SU-DHL-6 (cell line): ENCODE measurements at regions not wholly inside any gene's neighbourhood (a gene's known extent, or its start where the extent isn't known, plus 50 kb on each side); places are given as distances from the start of the nearest gene placed in this dataset.
A peak's percentile ranks its signal among the peaks of the same experiment; 100 is the strongest.

Experiments
- H2AFZ ChIP-seq: fragments of 200-600 bp; sonication (generic); 2 replicates; pipeline ENCODE4 v1.6.1; 2014; ENCODE audit warnings: low read depth, mild to moderate bottlenecking, moderate library complexity, mixed read lengths, antibody characterized with exemption, low read length; ENCODE audit not compliant: severe bottlenecking
- H3F3A ChIP-seq: fragments of 200-600 bp; shearing (Covaris generic); 2 replicates; pipeline ENCODE4 v1.6.0; 2016; ENCODE audit warnings: antibody characterized with exemption, mild to moderate bottlenecking; ENCODE audit not compliant: insufficient read depth
- H3K27ac ChIP-seq: fragments of 200-600 bp; sonication (generic); 2 replicates; pipeline ENCODE4 v1.5.1; 2016; ENCODE audit warnings: low read depth, mild to moderate bottlenecking, low read length, moderate library complexity, mixed read lengths
- H3K27me3 ChIP-seq: fragments of 200-600 bp; sonication (generic), shearing (Covaris generic); 2 replicates; pipeline ENCODE4 v1.6.0; 2014; ENCODE audit warnings: mild to moderate bottlenecking, low read length
- H3K36me3 ChIP-seq: fragments of 200-600 bp; sonication (generic); 2 replicates; pipeline ENCODE4 v1.6.1; 2014; ENCODE audit warnings: mild to moderate bottlenecking, low read length, mixed read lengths
- H3K4me2 ChIP-seq: fragments of 300-600, 200-600 bp; shearing (Covaris generic), sonication (generic); 2 replicates; pipeline ENCODE4 v1.6.0; 2014; ENCODE audit warnings: low read length, low read depth, mild to moderate bottlenecking; ENCODE audit not compliant: poor library complexity, severe bottlenecking
- H3K4me3 ChIP-seq: fragments of 200-600 bp; sonication (generic); 2 replicates; pipeline ENCODE4 v1.5.1; 2014; ENCODE audit warnings: antibody characterized with exemption, low read length, mild to moderate bottlenecking, mixed read lengths; ENCODE audit not compliant: insufficient read depth, poor library complexity, severe bottlenecking
- H3K79me2 ChIP-seq: fragments of 200-600 bp; sonication (generic); 2 replicates; pipeline ENCODE4 v1.6.1; 2014; ENCODE audit warnings: mild to moderate bottlenecking, low read length, moderate library complexity; ENCODE audit not compliant: insufficient read depth
- H3K9ac ChIP-seq: fragments of 200-600 bp; sonication (generic); 2 replicates; pipeline ENCODE4 v1.7.0; 2014; ENCODE audit warnings: mild to moderate bottlenecking, low read length
- H3K9me2 ChIP-seq: fragments of 200-600 bp; sonication (generic); replicated peaks from 2 replicates; pipeline ENCODE4 v1.6.1; 2014; ENCODE audit warnings: low read length; ENCODE audit not compliant: insufficient read depth
- H3K9me3 ChIP-seq: fragments of 200-600 bp; sonication (generic); 2 replicates; pipeline ENCODE4 v1.6.1; 2014; ENCODE audit warnings: low read length, mixed read lengths; ENCODE audit not compliant: insufficient read depth
- H4K20me1 ChIP-seq: fragments of 200-600 bp; sonication (generic); 2 replicates; pipeline ENCODE4 v1.6.1; 2014; ENCODE audit warnings: low read depth, mild to moderate bottlenecking, antibody characterized with exemption, low read length, moderate library complexity, mixed read lengths
- EZH2phosphoT487 ChIP-seq: fragments of 200-600 bp; sonication (generic), shearing (Covaris generic); conservative IDR thresholded peaks from 2 replicates; pipeline ENCODE4 v1.6.1; 2018; ENCODE audit warnings: mild to moderate bottlenecking, antibody characterized with exemption, low read length, moderate library complexity, mixed read lengths
- TF ChIP-seq, protein P1 (sequence below): fragments of 200-600 bp; sonication (generic); IDR thresholded peaks from one replicate; pipeline ENCODE4 v1.5.1; 2017; ENCODE audit warnings: antibody characterized with exemption, mild to moderate bottlenecking, low read length, moderate library complexity; ENCODE audit not compliant: insufficient read depth, poor library complexity, severe bottlenecking

DNA sequence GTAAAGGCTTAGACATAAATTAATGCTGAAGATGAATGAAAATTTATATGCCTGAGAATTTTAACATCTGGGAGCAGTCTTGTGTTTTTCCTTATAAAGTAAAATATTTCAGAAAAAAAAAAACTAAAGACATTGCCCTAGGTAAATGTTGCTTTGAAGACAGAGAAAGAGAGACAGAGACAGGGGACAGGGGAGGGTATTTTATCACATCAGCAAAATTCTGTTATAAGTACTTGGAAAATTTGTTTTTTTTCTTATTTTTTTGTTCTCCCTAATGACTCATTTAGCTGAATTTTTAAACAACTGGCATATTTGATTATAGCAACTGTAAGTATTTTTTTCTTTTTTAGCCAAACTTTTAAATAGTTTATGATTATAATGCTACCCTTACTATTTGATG lies 1540.6 kb upstream of the GBE1 start:
- TF ChIP-seq EZH2phosphoT487: no peak
- TF ChIP-seq, protein P1, sequence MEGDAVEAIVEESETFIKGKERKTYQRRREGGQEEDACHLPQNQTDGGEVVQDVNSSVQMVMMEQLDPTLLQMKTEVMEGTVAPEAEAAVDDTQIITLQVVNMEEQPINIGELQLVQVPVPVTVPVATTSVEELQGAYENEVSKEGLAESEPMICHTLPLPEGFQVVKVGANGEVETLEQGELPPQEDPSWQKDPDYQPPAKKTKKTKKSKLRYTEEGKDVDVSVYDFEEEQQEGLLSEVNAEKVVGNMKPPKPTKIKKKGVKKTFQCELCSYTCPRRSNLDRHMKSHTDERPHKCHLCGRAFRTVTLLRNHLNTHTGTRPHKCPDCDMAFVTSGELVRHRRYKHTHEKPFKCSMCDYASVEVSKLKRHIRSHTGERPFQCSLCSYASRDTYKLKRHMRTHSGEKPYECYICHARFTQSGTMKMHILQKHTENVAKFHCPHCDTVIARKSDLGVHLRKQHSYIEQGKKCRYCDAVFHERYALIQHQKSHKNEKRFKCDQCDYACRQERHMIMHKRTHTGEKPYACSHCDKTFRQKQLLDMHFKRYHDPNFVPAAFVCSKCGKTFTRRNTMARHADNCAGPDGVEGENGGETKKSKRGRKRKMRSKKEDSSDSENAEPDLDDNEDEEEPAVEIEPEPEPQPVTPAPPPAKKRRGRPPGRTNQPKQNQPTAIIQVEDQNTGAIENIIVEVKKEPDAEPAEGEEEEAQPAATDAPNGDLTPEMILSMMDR: no peak
- Histone ChIP-seq H4K20me1 (no peaks in the 10 kb centered on the region), H3K79me2 (no peaks in the 10 kb centered on the region), H3K4me3 (no peak overlapping the region), H3K36me3 (no peaks in the 10 kb centered on the region; the same call in 1 of the 2 replicates), H3K9me3 (no peaks in the 10 kb centered on the region), H2AFZ (no peak overlapping the region), H3K9ac (no peak overlapping the region), H3K9me2 (no peaks in the 10 kb centered on the region), H3K27ac (no peak overlapping the region), H3K27me3 (no peaks in the 10 kb centered on the region), H3K4me2 (no peak overlapping the region), H3F3A (no peaks in the 10 kb centered on the region)

DNA sequence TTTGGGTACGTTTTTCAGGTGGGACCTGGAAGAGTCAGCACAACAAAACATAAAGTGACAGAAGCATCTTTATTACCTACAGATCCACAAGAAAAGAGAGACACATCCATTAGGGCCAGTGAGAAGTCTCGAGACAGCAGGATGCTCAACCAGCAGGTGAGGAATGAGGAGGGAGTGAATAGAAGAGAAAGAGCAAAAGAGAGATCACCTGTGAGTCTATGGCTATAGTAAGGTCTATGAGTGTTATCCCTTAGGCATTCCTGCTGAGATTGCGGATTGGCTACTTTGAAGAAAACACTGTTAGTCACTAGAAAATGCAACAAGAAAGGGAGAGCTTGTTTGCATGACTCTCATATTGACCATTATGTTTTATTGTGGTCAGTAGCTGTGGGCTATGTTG lies 1556.2 kb upstream of the GBE1 start:
- Histone ChIP-seq H3K27ac (no peak overlapping the region), H3K79me2 (no peaks in the 10 kb centered on the region)

GRCh38 chr3:83320726-83321125 lies 1559.3 kb upstream of the GBE1 start:
- no peak overlapping the region for H2AFZ ChIP-seq
- no peaks in the 10 kb centered on the region for H3K9me2 ChIP-seq
- no peaks in the 10 kb centered on the region for H3K79me2 ChIP-seq
- no peak for TF ChIP-seq EZH2phosphoT487
- no peak overlapping the region for H3K4me3 ChIP-seq
- no peaks in the 10 kb centered on the region for H3K36me3 ChIP-seq
- H3K9me3 ChIP-seq: no peaks in the 10 kb centered on the region
- no peak overlapping the region for H3K4me2 ChIP-seq
- H4K20me1 ChIP-seq: no peaks in the 10 kb centered on the region
- no peaks in the 10 kb centered on the region for H3F3A ChIP-seq
- no peaks in the 10 kb centered on the region for H3K27me3 ChIP-seq
- no peak overlapping the region for H3K27ac ChIP-seq
- no peak overlapping the region for H3K9ac ChIP-seq

More for the DNA sequence above, 1556.2 kb upstream of the GBE1 start:
- Histone ChIP-seq H3K9ac (no peak overlapping the region), H3K4me3 (no peak overlapping the region), H3K36me3 (no peaks in the 10 kb centered on the region), H3K27me3 (no peaks in the 10 kb centered on the region), H3K9me2 (no peaks in the 10 kb centered on the region), H2AFZ (peak overlapping the region; percentile 40), H3K4me2 (no peak overlapping the region), H4K20me1 (no peaks in the 10 kb centered on the region), H3F3A (no peaks in the 10 kb centered on the region), H3K9me3 (0 out of 2 replicates have a peak, but pooled peaks cover 3% of the 10 kb centered on the region)
- TF ChIP-seq, protein P1: no peak
- no peak for TF ChIP-seq EZH2phosphoT487

GRCh38 chr3:83321457-83321856 lies 1560.0 kb upstream of the GBE1 start:
- Histone ChIP-seq H3K27me3 (no peaks in the 10 kb centered on the region), H3K9me2 (no peaks in the 10 kb centered on the region), H3F3A (no peaks in the 10 kb centered on the region), H4K20me1 (no peaks in the 10 kb centered on the region), H3K9ac (no peak overlapping the region), H3K27ac (no peak overlapping the region), H2AFZ (peak overlapping the region; percentile 44), H3K9me3 (no peaks in the 10 kb centered on the region), H3K79me2 (no peaks in the 10 kb centered on the region), H3K4me3 (no peak overlapping the region), H3K36me3 (no peaks in the 10 kb centered on the region), H3K4me2 (peak overlapping the region; percentile 25)
- TF ChIP-seq EZH2phosphoT487: no peak
